GM12892 (cell line): ENCODE measurements at regions not wholly inside any gene's neighbourhood (a gene's known extent, or its start where the extent isn't known, plus 50 kb on each side); places are given as distances from the start of the nearest gene placed in this dataset.

Experiments used
- POLR2A ChIP-seq: IDR thresholded peaks from 2 replicates; pipeline ENCODE4 v1.6.1; 2011; ENCODE audit warnings: low read depth, low read length, control low read depth
- POLR2AphosphoS5 ChIP-seq: IDR thresholded peaks from 2 replicates; pipeline ENCODE4 v1.6.1; 2011; ENCODE audit warnings: low read depth, low read length, control low read depth
- TAF1 ChIP-seq: IDR thresholded peaks from 2 replicates; pipeline ENCODE4 v1.6.1; 2011; ENCODE audit warnings: low read depth, mild to moderate bottlenecking, control low read depth, low read length, borderline replicate concordance

DNA sequence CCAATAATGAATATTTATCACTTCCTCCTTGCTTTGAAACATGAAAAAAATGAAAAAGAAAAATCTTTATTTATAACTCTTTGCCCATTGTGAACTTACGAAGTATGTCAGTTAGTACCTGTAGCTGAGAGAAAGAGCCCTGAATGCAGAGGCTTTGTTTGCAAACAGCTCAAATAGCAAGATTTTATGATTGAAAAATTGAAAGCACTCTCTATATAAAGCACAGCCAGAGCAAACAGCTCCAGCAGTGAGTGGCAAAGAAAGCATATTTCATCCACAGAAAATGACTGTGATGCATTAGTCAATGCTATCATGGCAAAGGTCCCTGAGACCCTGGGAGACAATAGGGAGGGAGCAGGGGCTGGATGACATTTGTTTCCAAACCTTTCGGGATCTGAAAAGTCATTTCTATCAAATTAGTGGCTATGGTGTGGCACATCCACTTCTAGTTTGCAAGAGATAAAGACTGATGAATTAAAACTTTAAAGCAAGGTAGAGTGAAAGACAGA is 576.1 kb downstream of the OTOL1 start:
- TF ChIP-seq POLR2A = no peak
- TF ChIP-seq TAF1 = no peak
- TF ChIP-seq POLR2AphosphoS5 = no peak
